ENCODE measurements at regions not wholly inside any gene's neighbourhood (a gene's known extent, or its start where the extent isn't known, plus 50 kb on each side); places are given as distances from the start of the nearest gene placed in this dataset.

- no peak for TF ChIP-seq CTCF (conservative IDR thresholded peaks at IDR 0.05; ENCODE audit: low read length)
- no peak for TF ChIP-seq EZH2phosphoT487 (IDR thresholded peaks at IDR 0.05; ENCODE audit: borderline replicate concordance)
Observed at GRCh38 chr10:121282797-121283515, 315.3 kb downstream of the FGFR2 start.
